PFSK-1 (cell line): ENCODE measurements at regions not wholly inside any gene's neighbourhood (a gene's known extent, or its start where the extent isn't known, plus 50 kb on each side); places are given as distances from the start of the nearest gene placed in this dataset.

Experiments used
- FOXP2 ChIP-seq: optimal IDR thresholded peaks from 2 replicates; pipeline ENCODE3; 2011; ENCODE audit warnings: borderline replicate concordance, control low read depth, inconsistent platforms; ENCODE audit not compliant: insufficient read depth; ENCODE audit errors: extremely low read length, extremely low read depth
- POLR2AphosphoS5 ChIP-seq: IDR thresholded peaks from 2 replicates; pipeline ENCODE4 v1.6.1; 2012; ENCODE audit warnings: low read depth, mild to moderate bottlenecking, control low read depth, low read length, moderate library complexity
- SIN3A ChIP-seq: IDR thresholded peaks from 2 replicates; pipeline ENCODE4 v1.6.1; 2012; ENCODE audit warnings: mild to moderate bottlenecking, low read length, moderate library complexity, borderline replicate concordance; ENCODE audit not compliant: insufficient read depth
- TAF1 ChIP-seq: IDR thresholded peaks from 2 replicates; pipeline ENCODE4 v1.6.1; 2012; ENCODE audit warnings: low read length, control low read depth, borderline replicate concordance; ENCODE audit not compliant: insufficient read depth
- TF ChIP-seq, protein P1 (sequence below), 2 experiments: IDR thresholded peaks; 2 replicates each; pipeline versions ENCODE4 v1.6.1 to v1.8.0; 2011 to 2012; ENCODE audit warnings: low read depth in 2 of 2, low read length in 2 of 2, control low read depth in 1 of 2, inconsistent platforms in 1 of 2, mild to moderate bottlenecking in 1 of 2, moderate library complexity in 1 of 2; ENCODE audit not compliant: insufficient read depth in 1 of 2

- TF ChIP-seq TAF1 (no peak), SIN3A (no peak), POLR2AphosphoS5 (no peak), FOXP2 (no peak)
- TF ChIP-seq, protein P1, sequence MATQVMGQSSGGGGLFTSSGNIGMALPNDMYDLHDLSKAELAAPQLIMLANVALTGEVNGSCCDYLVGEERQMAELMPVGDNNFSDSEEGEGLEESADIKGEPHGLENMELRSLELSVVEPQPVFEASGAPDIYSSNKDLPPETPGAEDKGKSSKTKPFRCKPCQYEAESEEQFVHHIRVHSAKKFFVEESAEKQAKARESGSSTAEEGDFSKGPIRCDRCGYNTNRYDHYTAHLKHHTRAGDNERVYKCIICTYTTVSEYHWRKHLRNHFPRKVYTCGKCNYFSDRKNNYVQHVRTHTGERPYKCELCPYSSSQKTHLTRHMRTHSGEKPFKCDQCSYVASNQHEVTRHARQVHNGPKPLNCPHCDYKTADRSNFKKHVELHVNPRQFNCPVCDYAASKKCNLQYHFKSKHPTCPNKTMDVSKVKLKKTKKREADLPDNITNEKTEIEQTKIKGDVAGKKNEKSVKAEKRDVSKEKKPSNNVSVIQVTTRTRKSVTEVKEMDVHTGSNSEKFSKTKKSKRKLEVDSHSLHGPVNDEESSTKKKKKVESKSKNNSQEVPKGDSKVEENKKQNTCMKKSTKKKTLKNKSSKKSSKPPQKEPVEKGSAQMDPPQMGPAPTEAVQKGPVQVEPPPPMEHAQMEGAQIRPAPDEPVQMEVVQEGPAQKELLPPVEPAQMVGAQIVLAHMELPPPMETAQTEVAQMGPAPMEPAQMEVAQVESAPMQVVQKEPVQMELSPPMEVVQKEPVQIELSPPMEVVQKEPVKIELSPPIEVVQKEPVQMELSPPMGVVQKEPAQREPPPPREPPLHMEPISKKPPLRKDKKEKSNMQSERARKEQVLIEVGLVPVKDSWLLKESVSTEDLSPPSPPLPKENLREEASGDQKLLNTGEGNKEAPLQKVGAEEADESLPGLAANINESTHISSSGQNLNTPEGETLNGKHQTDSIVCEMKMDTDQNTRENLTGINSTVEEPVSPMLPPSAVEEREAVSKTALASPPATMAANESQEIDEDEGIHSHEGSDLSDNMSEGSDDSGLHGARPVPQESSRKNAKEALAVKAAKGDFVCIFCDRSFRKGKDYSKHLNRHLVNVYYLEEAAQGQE (IDR thresholded peaks at IDR 0.05; ENCODE audit: insufficient read depth in 1 of 2, low read depth in 2 of 2, low read length in 2 of 2) = no peak
Measured at GRCh38 chr15:39211108-39211979, 369.5 kb upstream of the THBS1 start.

GRCh38 chr15:39213385-39213840 is 367.5 kb upstream of the THBS1 start:
- TF ChIP-seq, protein P1 (IDR thresholded peaks at IDR 0.05; ENCODE audit: insufficient read depth in 1 of 2, low read depth in 2 of 2, low read length in 2 of 2) = no peak
- TF ChIP-seq POLR2AphosphoS5 (no peak), TAF1 (no peak), SIN3A (no peak), FOXP2 (no peak)

DNA sequence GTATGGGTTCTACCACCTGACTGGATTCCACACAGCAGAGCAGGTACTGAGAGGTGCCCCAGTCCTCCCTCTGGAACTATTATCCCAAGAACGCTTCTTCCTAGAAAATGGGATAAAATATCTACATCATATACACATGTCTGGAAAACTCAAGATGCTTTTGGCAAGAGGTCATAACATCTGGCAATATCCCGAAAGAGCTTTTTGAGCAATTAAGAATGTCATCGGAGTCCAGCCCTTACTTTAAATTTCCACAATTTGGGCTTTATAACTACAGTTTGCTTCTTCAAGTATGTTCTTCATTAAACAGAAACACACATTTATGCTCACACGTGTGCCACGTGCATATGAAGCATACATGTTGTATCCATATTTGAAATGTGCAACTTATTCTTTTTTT is 365.9 kb upstream of the THBS1 start:
- TF ChIP-seq SIN3A = no peak
- TF ChIP-seq, protein P1 (IDR thresholded peaks at IDR 0.05; ENCODE audit: insufficient read depth in 1 of 2, low read depth in 2 of 2, low read length in 2 of 2) = no peak
- TF ChIP-seq TAF1 = no peak
- no peak for TF ChIP-seq FOXP2
- no peak for TF ChIP-seq POLR2AphosphoS5

GRCh38 chr15:39216816-39217215 is 364.1 kb upstream of the THBS1 start:
- TF ChIP-seq, protein P1 (IDR thresholded peaks at IDR 0.05; ENCODE audit: insufficient read depth in 1 of 2, low read depth in 2 of 2, low read length in 2 of 2) = no peak
- TF ChIP-seq TAF1 = no peak
- no peak for TF ChIP-seq SIN3A
- TF ChIP-seq FOXP2 = no peak
- no peak for TF ChIP-seq POLR2AphosphoS5
